ENCODE measurements at regions not wholly inside any gene's neighbourhood (a gene's known extent, or its start where the extent isn't known, plus 50 kb on each side); places are given as distances from the start of the nearest gene placed in this dataset.

DNA sequence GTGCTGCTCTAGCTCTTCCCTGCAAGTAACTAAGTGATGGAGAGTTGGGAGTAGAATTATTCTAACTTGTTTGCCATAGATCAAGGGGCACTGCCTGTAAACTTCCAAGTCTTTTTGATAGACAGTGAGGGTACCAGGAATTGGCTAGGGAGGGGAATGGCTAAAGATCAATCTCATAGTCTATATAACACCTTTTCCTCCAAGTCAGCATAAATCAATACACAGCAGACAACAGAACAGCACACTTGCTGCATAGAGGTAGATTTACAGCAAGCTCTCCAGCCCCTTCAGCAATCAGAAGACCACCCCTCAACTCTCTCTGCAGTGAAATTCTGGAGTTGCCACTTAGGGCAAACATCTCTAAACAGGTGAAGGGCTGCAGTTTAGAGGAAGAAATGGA lies 643.5 kb upstream of the KLF4 start:
- no peaks in the 10 kb centered on the region for H3K4me1 ChIP-seq (ENCODE audit: control insufficient read depth, insufficient read depth, low read length)
- no peaks in the 10 kb centered on the region for H3K9me3 ChIP-seq (ENCODE audit: control insufficient read depth, low read length)
- H3K27me3 ChIP-seq (ENCODE audit: control insufficient read depth, insufficient read depth, low read length, poor library complexity, severe bottlenecking) = no peaks in the 10 kb centered on the region
- H3K36me3 ChIP-seq (ENCODE audit: control insufficient read depth, insufficient read depth, low read length) = no peaks in the 10 kb centered on the region
- no peak overlapping the region for H3K4me3 ChIP-seq (ENCODE audit: insufficient read depth, low read depth, low read length)
- no peak overlapping the region for H3K27ac ChIP-seq (ENCODE audit: insufficient read depth, low read depth, low read length, poor library complexity, severe bottlenecking)

DNA sequence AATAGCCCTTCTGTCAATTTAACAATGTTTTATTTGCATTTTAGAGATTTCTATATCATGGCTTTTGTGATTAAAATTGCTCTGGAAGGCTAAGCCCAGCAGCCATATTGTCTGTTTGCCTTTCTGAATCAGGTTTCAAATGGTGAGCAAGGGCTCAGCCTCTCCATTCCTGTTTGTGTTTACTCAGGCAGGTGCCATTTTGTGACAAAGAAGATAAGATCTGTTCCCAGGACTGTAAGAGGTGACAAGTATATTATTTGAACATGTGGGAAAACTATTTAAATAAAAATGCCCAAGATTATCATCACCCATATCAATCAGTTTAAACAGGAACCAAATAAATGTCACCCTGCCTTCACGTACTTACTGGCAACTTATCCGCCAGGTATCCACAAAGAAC lies 641.3 kb upstream of the KLF4 start:
- WGBS, 2 experiments = 86 to 100% methylated on average over 2 of the region's 2 CpGs
- no peaks in the 10 kb centered on the region for H3K27me3 ChIP-seq (ENCODE audit: control insufficient read depth, insufficient read depth, low read length, poor library complexity, severe bottlenecking)

DNA sequence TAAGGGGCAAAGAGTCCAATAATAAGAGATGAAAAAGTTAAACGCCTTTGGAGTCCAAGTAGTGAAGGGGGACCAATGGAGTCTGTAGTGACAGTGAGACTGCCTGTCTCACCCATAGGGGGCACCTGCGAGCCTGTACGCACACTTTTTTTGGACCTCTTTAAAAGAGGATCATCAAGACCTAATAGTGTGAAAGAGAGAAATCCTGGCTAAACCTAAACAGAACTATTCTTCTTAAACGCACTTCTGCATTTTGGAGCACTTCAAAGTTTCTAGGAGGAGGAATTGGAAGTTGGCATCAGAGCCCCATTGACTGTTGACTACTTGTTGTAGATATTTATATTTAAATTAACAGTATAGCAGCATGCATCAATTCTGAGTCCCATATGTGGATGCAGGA lies 636.1 kb upstream of the KLF4 start:
- Histone ChIP-seq H3K27ac (ENCODE audit: insufficient read depth, low read depth, low read length, poor library complexity, severe bottlenecking) (no peak overlapping the region), H3K27me3 (ENCODE audit: control insufficient read depth, insufficient read depth, low read length, poor library complexity, severe bottlenecking) (no peaks in the 10 kb centered on the region), H3K9me3 (ENCODE audit: control insufficient read depth, low read length) (no peaks in the 10 kb centered on the region), H3K36me3 (ENCODE audit: control insufficient read depth, insufficient read depth, low read length) (no peaks in the 10 kb centered on the region), H3K4me1 (ENCODE audit: control insufficient read depth, insufficient read depth, low read length) (no peaks in the 10 kb centered on the region), H3K4me3 (ENCODE audit: insufficient read depth, low read depth, low read length) (no peak overlapping the region)
- WGBS, 2 experiments = 90 to 93% methylated on average over 3 to 4 of the region's 4 CpGs

More for the DNA sequence above, 641.3 kb upstream of the KLF4 start:
- H3K4me3 ChIP-seq (ENCODE audit: insufficient read depth, low read depth, low read length) = no peak overlapping the region
- H3K9me3 ChIP-seq (ENCODE audit: control insufficient read depth, low read length) = no peaks in the 10 kb centered on the region
- no peaks in the 10 kb centered on the region for H3K4me1 ChIP-seq (ENCODE audit: control insufficient read depth, insufficient read depth, low read length)
- no peak overlapping the region for H3K27ac ChIP-seq (ENCODE audit: insufficient read depth, low read depth, low read length, poor library complexity, severe bottlenecking)
- H3K36me3 ChIP-seq (ENCODE audit: control insufficient read depth, insufficient read depth, low read length) = no peaks in the 10 kb centered on the region

DNA sequence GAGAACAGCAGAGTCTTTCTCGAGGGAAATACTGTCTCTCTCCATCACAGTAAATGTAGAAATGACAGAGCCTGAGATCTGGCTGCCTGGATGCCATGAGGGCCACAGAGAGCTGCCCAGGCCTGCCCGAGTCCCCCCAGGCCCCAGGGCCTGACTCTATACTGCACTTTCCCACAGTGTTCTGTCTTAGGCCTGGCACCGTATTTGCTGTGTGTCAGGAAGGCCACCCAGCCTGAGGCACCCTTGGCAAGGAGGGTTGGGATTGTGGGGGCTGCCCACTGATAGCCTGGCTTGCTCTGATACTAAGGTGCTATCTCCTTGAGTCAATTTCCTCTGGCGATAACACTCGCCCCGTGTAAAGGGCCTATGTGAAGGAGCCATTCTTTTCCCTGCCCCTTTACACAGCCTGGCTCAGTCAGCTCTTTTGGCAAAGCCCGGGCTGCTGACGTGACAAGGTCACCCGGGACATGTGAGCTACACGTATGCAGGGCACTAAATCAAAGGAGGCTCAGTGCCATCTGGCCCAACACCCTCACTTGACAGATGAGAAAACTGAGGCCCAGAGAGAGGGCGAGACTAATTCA lies 630.1 kb upstream of the KLF4 start:
- Histone ChIP-seq H3K36me3 (ENCODE audit: control insufficient read depth, insufficient read depth, low read length) (no peaks in the 10 kb centered on the region), H3K4me3 (ENCODE audit: insufficient read depth, low read depth, low read length) (no peak overlapping the region), H3K27ac (ENCODE audit: insufficient read depth, low read depth, low read length, poor library complexity, severe bottlenecking) (no peak overlapping the region), H3K4me1 (ENCODE audit: control insufficient read depth, insufficient read depth, low read length) (peaks cover 7% of the 10 kb centered on the region), H3K27me3 (ENCODE audit: control insufficient read depth, insufficient read depth, low read length, poor library complexity, severe bottlenecking) (no peaks in the 10 kb centered on the region), H3K9me3 (ENCODE audit: control insufficient read depth, low read length) (no peaks in the 10 kb centered on the region)
- WGBS, 2 experiments = 93 to 95% methylated on average over 11 of the region's 11 CpGs

DNA sequence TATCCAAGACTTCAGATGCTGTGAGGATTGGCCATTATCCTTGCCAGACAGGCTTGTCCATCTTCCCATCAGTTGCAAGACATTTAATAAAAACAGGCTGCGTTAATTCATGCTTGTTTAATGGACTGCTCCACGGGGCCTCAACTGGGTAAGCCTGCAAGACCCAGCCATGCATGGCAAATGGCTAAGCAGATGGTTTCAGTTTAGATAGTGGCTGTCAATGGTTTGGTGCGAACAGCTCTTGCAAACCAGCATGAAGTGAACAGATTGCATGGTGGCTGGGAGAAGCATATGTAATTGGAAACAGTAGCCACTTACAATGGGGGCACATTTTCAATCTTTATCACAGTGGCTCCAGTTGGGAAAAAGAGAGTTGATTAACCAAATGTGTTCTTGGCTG lies 628.2 kb upstream of the KLF4 start:
- WGBS, 2 experiments = 90 to 94% methylated on average over 3 of the region's 3 CpGs
- H3K9me3 ChIP-seq (ENCODE audit: control insufficient read depth, low read length) = no peaks in the 10 kb centered on the region
- H3K4me3 ChIP-seq (ENCODE audit: insufficient read depth, low read depth, low read length) = no peak overlapping the region
- no peaks in the 10 kb centered on the region for H3K36me3 ChIP-seq (ENCODE audit: control insufficient read depth, insufficient read depth, low read length)
- H3K27ac ChIP-seq (ENCODE audit: insufficient read depth, low read depth, low read length, poor library complexity, severe bottlenecking) = no peak overlapping the region
- H3K27me3 ChIP-seq (ENCODE audit: control insufficient read depth, insufficient read depth, low read length, poor library complexity, severe bottlenecking) = no peaks in the 10 kb centered on the region
- peaks cover 7% of the 10 kb centered on the region for H3K4me1 ChIP-seq (ENCODE audit: control insufficient read depth, insufficient read depth, low read length)

DNA sequence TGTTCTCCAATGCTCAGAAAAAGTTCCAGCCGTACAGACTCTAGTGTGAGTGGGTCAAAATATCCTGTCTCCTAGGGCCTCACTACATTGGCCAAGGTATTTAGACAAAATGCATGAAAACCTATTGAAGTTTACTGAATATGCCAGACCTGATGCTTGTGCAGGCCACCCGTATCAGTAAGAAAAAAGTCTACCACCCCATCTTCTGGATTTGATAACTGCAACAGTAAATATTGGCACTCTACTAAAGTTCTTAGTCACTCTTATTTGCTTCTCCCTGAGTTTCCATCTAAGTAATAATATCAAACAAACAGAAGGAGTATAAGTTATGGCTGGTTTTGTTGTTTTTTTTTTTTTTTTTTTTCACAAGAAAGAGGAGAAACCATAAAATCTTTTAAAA lies 627.7 kb upstream of the KLF4 start:
- 94 to 96% methylated on average over 2 of the region's 2 CpGs for WGBS, 2 experiments
- no peak overlapping the region for H3K4me3 ChIP-seq (ENCODE audit: insufficient read depth, low read depth, low read length)
- H3K4me1 ChIP-seq (ENCODE audit: control insufficient read depth, insufficient read depth, low read length) = peaks cover 7% of the 10 kb centered on the region
- H3K36me3 ChIP-seq (ENCODE audit: control insufficient read depth, insufficient read depth, low read length) = no peaks in the 10 kb centered on the region
- H3K27me3 ChIP-seq (ENCODE audit: control insufficient read depth, insufficient read depth, low read length, poor library complexity, severe bottlenecking) = no peaks in the 10 kb centered on the region
- H3K9me3 ChIP-seq (ENCODE audit: control insufficient read depth, low read length) = no peaks in the 10 kb centered on the region
- H3K27ac ChIP-seq (ENCODE audit: insufficient read depth, low read depth, low read length, poor library complexity, severe bottlenecking) = no peak overlapping the region

DNA sequence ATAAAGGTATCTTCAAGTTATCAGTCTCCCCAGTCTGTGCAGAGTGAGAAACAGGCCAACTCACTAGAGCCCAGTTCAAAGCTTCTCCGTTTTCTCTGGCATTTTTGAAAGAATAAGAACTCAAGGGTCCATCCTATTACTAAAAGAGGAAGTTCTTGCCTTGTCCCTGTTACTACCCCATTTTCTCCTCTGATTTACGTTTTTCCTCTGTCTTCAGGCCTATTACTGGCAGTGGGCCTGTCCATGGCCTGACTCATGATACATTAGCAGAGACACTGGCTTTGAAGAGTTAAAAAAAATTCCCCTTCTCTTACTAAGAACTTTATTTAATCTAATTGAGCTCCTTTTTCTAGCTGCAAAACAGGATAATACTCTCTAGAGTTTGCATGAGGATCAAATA lies 624.0 kb upstream of the KLF4 start:
- H3K9me3 ChIP-seq (ENCODE audit: control insufficient read depth, low read length) = no peaks in the 10 kb centered on the region
- WGBS, 2 experiments = 86 to 95% methylated on average over 2 of the region's 2 CpGs

DNA sequence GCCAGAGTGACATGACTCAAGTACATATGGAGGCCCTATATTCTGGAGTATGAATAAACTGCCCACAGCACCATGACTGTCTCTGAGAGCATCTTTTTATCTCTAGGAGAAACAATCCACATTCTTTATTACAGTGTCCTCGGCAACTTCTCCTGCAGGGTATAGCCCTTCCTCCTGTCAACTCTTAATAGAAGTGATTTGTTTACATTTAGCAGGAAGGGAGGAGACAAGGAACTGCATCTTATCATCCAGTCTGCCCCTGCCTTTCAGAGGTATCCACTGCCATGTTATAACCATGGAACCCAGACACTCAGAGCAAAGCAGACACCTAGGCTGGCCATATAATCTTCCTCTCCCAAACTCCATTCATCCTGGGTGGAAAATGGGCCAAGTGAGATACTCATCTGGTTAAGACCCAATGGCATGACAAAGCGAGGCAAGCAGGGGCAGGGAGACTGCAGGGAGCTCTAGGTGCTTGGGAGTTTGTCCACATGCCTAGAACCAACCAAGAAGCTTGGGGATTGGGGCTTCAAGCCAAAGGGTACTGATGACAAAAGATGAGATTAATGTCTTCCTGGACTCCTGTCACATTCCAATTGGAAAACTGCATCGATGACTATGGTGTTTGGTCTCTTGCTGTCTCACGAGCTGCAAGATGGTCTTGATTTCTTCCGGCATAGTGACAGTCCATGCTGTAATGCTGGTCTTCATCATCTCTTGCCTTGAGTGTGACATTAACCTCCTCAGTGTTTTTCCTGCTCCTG lies 620.5 kb upstream of the KLF4 start:
- Histone ChIP-seq H3K27ac (ENCODE audit: insufficient read depth, low read depth, low read length, poor library complexity, severe bottlenecking) (no peak overlapping the region), H3K27me3 (ENCODE audit: control insufficient read depth, insufficient read depth, low read length, poor library complexity, severe bottlenecking) (no peaks in the 10 kb centered on the region), H3K4me3 (ENCODE audit: insufficient read depth, low read depth, low read length) (no peak overlapping the region), H3K9me3 (ENCODE audit: control insufficient read depth, low read length) (no peaks in the 10 kb centered on the region), H3K36me3 (ENCODE audit: control insufficient read depth, insufficient read depth, low read length) (no peaks in the 10 kb centered on the region), H3K4me1 (ENCODE audit: control insufficient read depth, insufficient read depth, low read length) (no peaks in the 10 kb centered on the region)
- 96% methylated on average over 4 to 5 of the region's 5 CpGs for WGBS, 2 experiments

More for the DNA sequence above, 624.0 kb upstream of the KLF4 start:
- H3K27me3 ChIP-seq (ENCODE audit: control insufficient read depth, insufficient read depth, low read length, poor library complexity, severe bottlenecking) = no peaks in the 10 kb centered on the region
- no peaks in the 10 kb centered on the region for H3K36me3 ChIP-seq (ENCODE audit: control insufficient read depth, insufficient read depth, low read length)
- peaks cover 7% of the 10 kb centered on the region for H3K4me1 ChIP-seq (ENCODE audit: control insufficient read depth, insufficient read depth, low read length)
- no peak overlapping the region for H3K27ac ChIP-seq (ENCODE audit: insufficient read depth, low read depth, low read length, poor library complexity, severe bottlenecking)
- no peak overlapping the region for H3K4me3 ChIP-seq (ENCODE audit: insufficient read depth, low read depth, low read length)

DNA sequence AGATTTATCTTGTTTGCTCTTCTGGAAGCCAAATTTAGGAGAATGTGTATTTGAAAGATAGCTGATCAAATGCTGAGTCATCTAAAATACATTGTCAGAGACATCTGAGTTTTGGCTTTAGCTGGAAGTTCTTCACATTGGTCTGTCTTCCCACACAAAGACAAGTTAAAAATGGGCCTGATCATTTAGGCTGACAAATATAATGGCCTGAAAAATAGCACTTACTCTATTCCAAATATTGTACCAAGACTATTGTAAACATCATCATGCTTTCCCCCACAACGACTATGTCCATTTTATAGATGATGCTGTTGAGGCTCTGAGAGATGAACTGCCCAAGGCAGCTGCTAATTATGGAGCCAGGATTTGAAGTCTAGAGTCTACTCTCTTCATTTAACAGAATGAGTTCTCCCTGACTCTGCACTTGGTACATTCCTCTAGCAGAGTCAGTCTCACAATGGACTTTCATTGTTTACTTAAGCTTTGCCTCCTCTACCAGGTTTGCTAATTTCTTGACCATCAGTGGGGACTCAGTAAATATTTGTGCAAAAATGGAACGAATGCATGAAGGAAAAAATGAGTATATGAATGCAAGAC lies 619.4 kb upstream of the KLF4 start:
- H3K27ac ChIP-seq (ENCODE audit: insufficient read depth, low read depth, low read length, poor library complexity, severe bottlenecking) = no peak overlapping the region
- no peaks in the 10 kb centered on the region for H3K27me3 ChIP-seq (ENCODE audit: control insufficient read depth, insufficient read depth, low read length, poor library complexity, severe bottlenecking)
- WGBS, 2 experiments = 90 to 100% methylated on average over 1 of the region's 2 CpGs

DNA sequence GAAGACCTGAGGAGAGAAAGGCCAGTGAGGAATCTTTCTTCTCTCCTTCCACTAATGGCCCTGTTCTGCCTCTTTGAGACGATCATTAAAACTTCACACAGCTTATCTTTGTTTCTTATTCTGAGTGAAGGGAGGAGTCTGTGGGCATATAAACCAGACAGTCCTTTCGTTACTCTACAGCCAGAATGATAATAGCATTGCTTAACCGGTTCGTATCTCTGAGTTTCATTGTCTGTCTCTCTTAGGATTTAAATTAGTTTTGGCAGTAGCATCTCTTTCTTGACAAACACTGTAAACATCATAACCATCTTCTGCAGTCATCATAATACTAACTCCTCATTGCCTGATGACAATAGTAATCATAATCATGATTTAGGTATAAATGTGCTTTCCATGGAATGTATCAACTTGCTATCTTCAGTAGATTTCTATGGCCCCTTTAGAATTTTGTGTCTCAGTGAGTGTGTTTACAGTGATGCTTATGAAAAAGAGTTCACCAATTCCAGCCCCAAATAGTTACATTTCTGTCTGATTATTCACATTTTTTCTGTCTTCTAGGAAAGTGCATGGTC lies 618.8 kb upstream of the KLF4 start:
- Histone ChIP-seq H3K36me3 (ENCODE audit: control insufficient read depth, insufficient read depth, low read length) (no peaks in the 10 kb centered on the region), H3K4me1 (ENCODE audit: control insufficient read depth, insufficient read depth, low read length) (no peaks in the 10 kb centered on the region), H3K27ac (ENCODE audit: insufficient read depth, low read depth, low read length, poor library complexity, severe bottlenecking) (no peak overlapping the region), H3K4me3 (ENCODE audit: insufficient read depth, low read depth, low read length) (no peak overlapping the region), H3K9me3 (ENCODE audit: control insufficient read depth, low read length) (no peaks in the 10 kb centered on the region), H3K27me3 (ENCODE audit: control insufficient read depth, insufficient read depth, low read length, poor library complexity, severe bottlenecking) (no peaks in the 10 kb centered on the region)
- 84 to 96% methylated on average over 3 to 4 of the region's 4 CpGs for WGBS, 2 experiments

More for the DNA sequence above, 619.4 kb upstream of the KLF4 start:
- Histone ChIP-seq H3K9me3 (ENCODE audit: control insufficient read depth, low read length) (no peaks in the 10 kb centered on the region), H3K4me1 (ENCODE audit: control insufficient read depth, insufficient read depth, low read length) (no peaks in the 10 kb centered on the region), H3K4me3 (ENCODE audit: insufficient read depth, low read depth, low read length) (no peak overlapping the region), H3K36me3 (ENCODE audit: control insufficient read depth, insufficient read depth, low read length) (no peaks in the 10 kb centered on the region)
